Keratinocyte (primary cell): ENCODE measurements at regions not wholly inside any gene's neighbourhood (a gene's known extent, or its start where the extent isn't known, plus 50 kb on each side); places are given as distances from the start of the nearest gene placed in this dataset.
A peak's percentile ranks its signal among the peaks of the same experiment; 100 is the strongest.

Source experiments
- DNase-seq: peaks from one replicate; pipeline ENCODE4 v3.0.0-alpha.2; 2011; ENCODE audit warnings: low read depth, missing footprints, low spot score
- FAIRE-seq: peaks from 2 replicates; lab custom pipeline; 2011; peaks lifted over from hg19 to GRCh38; lab: Jason Lieb, UNC
- H2AFZ ChIP-seq: 2 replicates; pipeline ENCODE4 v1.6.0; 2012; ENCODE audit warnings: low read length, control low read depth, inconsistent platforms; ENCODE audit not compliant: control insufficient read depth
- H3K27ac ChIP-seq: 2 replicates; pipeline ENCODE4 v1.5.1; 2011; ENCODE audit warnings: low read length; ENCODE audit not compliant: control insufficient read depth, insufficient read depth
- H3K27me3 ChIP-seq: 3 replicates; pipeline ENCODE4 v1.6.0; 2011; ENCODE audit warnings: low read length; ENCODE audit not compliant: control insufficient read depth, insufficient read depth; ENCODE audit errors: extremely low read depth
- H3K36me3 ChIP-seq, 2 experiments: 2 replicates in 1 of 2; 3 replicates in 1 of 2; pipeline ENCODE4 v1.5.1; 2011; ENCODE audit warnings: low read length in 2 of 2, mild to moderate bottlenecking in 1 of 2; ENCODE audit not compliant: control insufficient read depth in 2 of 2, insufficient read depth in 2 of 2; ENCODE audit errors: extremely low read depth in 1 of 2
- H3K4me1 ChIP-seq: 3 replicates; pipeline ENCODE4 v1.5.1; 2011; ENCODE audit warnings: low read length; ENCODE audit not compliant: control insufficient read depth, insufficient read depth; ENCODE audit errors: extremely low read depth
- H3K4me2 ChIP-seq: 3 replicates; pipeline ENCODE4 v1.6.0; 2011; ENCODE audit warnings: low read depth, low read length; ENCODE audit not compliant: control insufficient read depth, insufficient read depth; ENCODE audit errors: extremely low read depth
- H3K4me3 ChIP-seq, 3 experiments: fragments of 200-600 bp in 1 of 3; sonication (generic) in 1 of 3; 2 replicates in 2 of 3; 3 replicates in 1 of 3; pipeline ENCODE4 v1.5.1; 2011 to 2016; ENCODE audit warnings: low read length in 3 of 3, mild to moderate bottlenecking in 3 of 3, control low read depth in 2 of 3, inconsistent platforms in 1 of 3, low read depth in 1 of 3, mixed read lengths in 1 of 3, mixed run types in 1 of 3, moderate library complexity in 1 of 3; ENCODE audit not compliant: control insufficient read depth in 2 of 3, insufficient read depth in 2 of 3; ENCODE audit errors: extremely low read depth in 1 of 3
- H3K79me2 ChIP-seq: 2 replicates; pipeline ENCODE4 v1.6.0; 2012; ENCODE audit warnings: low read length; ENCODE audit not compliant: control insufficient read depth, insufficient read depth
- H3K9ac ChIP-seq: 3 replicates; pipeline ENCODE4 v1.6.0; 2011; ENCODE audit warnings: low read length; ENCODE audit not compliant: control insufficient read depth, insufficient read depth; ENCODE audit errors: extremely low read depth
- H3K9me1 ChIP-seq: 3 replicates; pipeline ENCODE4 v1.6.0; 2011; ENCODE audit warnings: low read length; ENCODE audit not compliant: control insufficient read depth, insufficient read depth; ENCODE audit errors: extremely low read depth
- H3K9me3 ChIP-seq: 2 replicates; pipeline ENCODE4 v1.5.1; 2012; ENCODE audit warnings: low read depth, low read length; ENCODE audit not compliant: control insufficient read depth
- H4K20me1 ChIP-seq: 3 replicates; pipeline ENCODE4 v1.6.0; 2011; ENCODE audit warnings: low read length; ENCODE audit not compliant: control insufficient read depth, insufficient read depth; ENCODE audit errors: extremely low read depth
- CTCF ChIP-seq, 3 experiments: IDR thresholded peaks in 1 of 3; conservative IDR thresholded peaks in 1 of 3; optimal IDR thresholded peaks in 1 of 3; 2 replicates in 2 of 3; 3 replicates in 1 of 3; pipeline versions ENCODE3 to v1.5.1; 2011; ENCODE audit warnings: low read length in 3 of 3, mild to moderate bottlenecking in 3 of 3, moderate library complexity in 2 of 3, control low read depth in 1 of 3, inconsistent platforms in 1 of 3; ENCODE audit not compliant: insufficient read depth in 2 of 3; ENCODE audit errors: extremely low read depth in 1 of 3
- EZH2 ChIP-seq: IDR thresholded peaks from one replicate; pipeline ENCODE4 v1.6.1; 2012; ENCODE audit warnings: inconsistent platforms, mild to moderate bottlenecking, low read length, moderate library complexity
- dilution Hi-C: fragments of 300-500 bp; cut with MboI; formaldehyde crosslinking; loops from one replicate; pipeline ENCODE4 v1.7.0; 2020; ENCODE audit warnings: low sequenced_read_pairs; ENCODE audit not compliant: extremely low pct_ligation_motif_present

- no peak for DNase-seq
- no peaks in the 10 kb centered on the region for H3K9me1 ChIP-seq
- H3K4me2 ChIP-seq = no peak overlapping the region
- H3K36me3 ChIP-seq = no peaks in the 10 kb centered on the region
- FAIRE-seq = no peak
- no peaks in the 10 kb centered on the region for H3K27me3 ChIP-seq
- no peaks in the 10 kb centered on the region for H3K9me3 ChIP-seq
- dilution Hi-C loops = no loop called here
- peaks cover 34% of the 10 kb centered on the region for H3K4me1 ChIP-seq
- H3K27ac ChIP-seq = no peak overlapping the region
- no peak for TF ChIP-seq EZH2
- TF ChIP-seq CTCF (optimal IDR thresholded peaks at IDR 0.05 in 1 of 3, IDR thresholded peaks at IDR 0.05 in 1 of 3, conservative IDR thresholded peaks at IDR 0.05 in 1 of 3; ENCODE audit: extremely low read depth in 1 of 3, insufficient read depth in 2 of 3, low read length in 3 of 3) = no peak
- no peak overlapping the region for H2AFZ ChIP-seq
- H3K79me2 ChIP-seq = no peaks in the 10 kb centered on the region
- no peaks in the 10 kb centered on the region for H4K20me1 ChIP-seq
- no peak overlapping the region for H3K4me3 ChIP-seq
- H3K9ac ChIP-seq = no peak overlapping the region
Measured at GRCh38 chr20:17852323-17852722, 116.3 kb downstream of the SNX5 start.

GRCh38 chr20:17850684-17851026, 117.9 kb downstream of the SNX5 start:
- Histone ChIP-seq H3K4me3 (no peak overlapping the region), H3K9me1 (no peaks in the 10 kb centered on the region), H3K9ac (no peak overlapping the region), H3K9me3 (no peaks in the 10 kb centered on the region), H3K79me2 (no peaks in the 10 kb centered on the region), H3K27me3 (no peaks in the 10 kb centered on the region), H2AFZ (no peak overlapping the region), H3K27ac (peak overlapping the region; percentile 88), H4K20me1 (no peaks in the 10 kb centered on the region), H3K4me1 (peaks cover 31% of the 10 kb centered on the region), H3K4me2 (peak overlapping the region; percentile 80), H3K36me3 (no peaks in the 10 kb centered on the region)
- TF ChIP-seq EZH2 (no peak), CTCF (optimal IDR thresholded peaks at IDR 0.05 in 1 of 3, IDR thresholded peaks at IDR 0.05 in 1 of 3, conservative IDR thresholded peaks at IDR 0.05 in 1 of 3; ENCODE audit: extremely low read depth in 1 of 3, insufficient read depth in 2 of 3, low read length in 3 of 3) (no peak)
- no peak for DNase-seq
- dilution Hi-C loops = no loop called here
- no peak for FAIRE-seq
